IPS DF 4.7 (cell line): ENCODE measurements at regions not wholly inside any gene's neighbourhood (a gene's known extent, or its start where the extent isn't known, plus 50 kb on each side); places are given as distances from the start of the nearest gene placed in this dataset.
"Not testable (repeated sequence)": the region's sequence is repeated elsewhere in the genome, so short reads cannot be mapped to it uniquely, and the experiment has no call there.

Experiments used
- DNase-seq: peaks from one replicate; pipeline ENCODE4 v3.0.0-alpha.2; 2013; ENCODE audit warnings: low spot score; ENCODE audit errors: extremely low read depth

GRCh38 chr14:27223906-27224305 lies 626.1 kb upstream of the NOVA1 start:
- no peak for DNase-seq

GRCh38 chr14:27228053-27228452 lies 630.2 kb upstream of the NOVA1 start:
- no peak for DNase-seq

- no peak for DNase-seq
Observed at GRCh38 chr14:27234331-27234730, 636.5 kb upstream of the NOVA1 start.

- no peak for DNase-seq
Observed at GRCh38 chr14:27236601-27237000, 638.8 kb upstream of the NOVA1 start.

- DNase-seq, result no peak
Observed at GRCh38 chr14:27242874-27243273, 645.0 kb upstream of the NOVA1 start.

GRCh38 chr14:27243365-27243764 lies 645.5 kb upstream of the NOVA1 start:
- DNase-seq, result no peak

- DNase-seq, result no peak
Observed at GRCh38 chr14:27245947-27246346, 648.1 kb upstream of the NOVA1 start.

GRCh38 chr14:27253966-27254365 lies 656.1 kb upstream of the NOVA1 start:
- DNase-seq, result no peak

GRCh38 chr14:27256805-27257204 lies 659.0 kb upstream of the NOVA1 start:
- no peak for DNase-seq

GRCh38 chr14:27267876-27268275 lies 670.0 kb upstream of the NOVA1 start:
- DNase-seq, result no peak

- no peak for DNase-seq
Observed at GRCh38 chr14:27270716-27271115, 672.9 kb upstream of the NOVA1 start.

- no peak for DNase-seq
Observed at GRCh38 chr14:27278341-27278740, 680.5 kb upstream of the NOVA1 start.

GRCh38 chr14:27305441-27305945 lies 707.7 kb upstream of the NOVA1 start:
- DNase-seq, result no peak

GRCh38 chr14:27312730-27313129 lies 714.9 kb upstream of the NOVA1 start:
- not testable (repeated sequence) for DNase-seq

GRCh38 chr14:27314231-27314630 lies 716.4 kb upstream of the NOVA1 start:
- DNase-seq, result no peak

GRCh38 chr14:27315477-27315876 lies 717.6 kb upstream of the NOVA1 start:
- DNase-seq, result no peak

- no peak for DNase-seq
Observed at GRCh38 chr14:27315947-27316346, 718.1 kb upstream of the NOVA1 start.

GRCh38 chr14:27318774-27319420 lies 721.1 kb upstream of the NOVA1 start:
- DNase-seq, result no peak

GRCh38 chr14:27320261-27320660 lies 722.4 kb upstream of the NOVA1 start:
- no peak for DNase-seq

- DNase-seq, result no peak
Observed at GRCh38 chr14:27327095-27327494, 729.3 kb upstream of the NOVA1 start.

GRCh38 chr14:27338012-27338411 lies 740.2 kb upstream of the NOVA1 start:
- DNase-seq, result no peak

GRCh38 chr14:27363036-27363435 lies 765.2 kb upstream of the NOVA1 start:
- DNase-seq, result not testable (repeated sequence)

- DNase-seq, result no peak
Observed at GRCh38 chr14:27366596-27366995, 768.8 kb upstream of the NOVA1 start.

- no peak for DNase-seq
Observed at GRCh38 chr14:27367345-27367744, 769.5 kb upstream of the NOVA1 start.
